ENCODE measurements at regions not wholly inside any gene's neighbourhood (a gene's known extent, or its start where the extent isn't known, plus 50 kb on each side); places are given as distances from the start of the nearest gene placed in this dataset.
"Not testable (repeated sequence)": the region's sequence is repeated elsewhere in the genome, so short reads cannot be mapped to it uniquely, and the experiment has no call there.

GRCh38 chr12:47493801-47494200 lies 212.0 kb downstream of the RPAP3 start:
- no peak for DNase-seq (ENCODE audit: low read depth in 4 of 4, low spot score in 3 of 4)

GRCh38 chr12:47491516-47492305 lies 214.1 kb downstream of the RPAP3 start:
- DNase-seq (ENCODE audit: low read depth in 4 of 4, low spot score in 3 of 4) = no peak

GRCh38 chr12:47488888-47489287 lies 216.9 kb downstream of the RPAP3 start:
- no peak for DNase-seq (ENCODE audit: low read depth in 4 of 4, low spot score in 3 of 4)

- no peak for DNase-seq (ENCODE audit: low read depth in 4 of 4, low spot score in 3 of 4)
Observed at GRCh38 chr12:47481041-47481440, 224.8 kb downstream of the RPAP3 start.

- no peak for DNase-seq (ENCODE audit: low read depth in 4 of 4, low spot score in 3 of 4)
Observed at GRCh38 chr12:47478426-47478825, 227.4 kb downstream of the RPAP3 start.

GRCh38 chr12:47473091-47473490 lies 232.7 kb downstream of the RPAP3 start:
- no peak for DNase-seq (ENCODE audit: low read depth in 4 of 4, low spot score in 3 of 4)

GRCh38 chr12:47470349-47470748 lies 235.5 kb downstream of the RPAP3 start:
- DNase-seq (ENCODE audit: low read depth in 4 of 4, low spot score in 3 of 4) = not testable (repeated sequence)

- DNase-seq (ENCODE audit: low read depth in 4 of 4, low spot score in 3 of 4) = not testable (repeated sequence)
Observed at GRCh38 chr12:47463918-47464317, 241.9 kb downstream of the RPAP3 start.

- no peak for DNase-seq (ENCODE audit: low read depth in 4 of 4, low spot score in 3 of 4)
Observed at GRCh38 chr12:47458279-47458678, 247.6 kb downstream of the RPAP3 start.

- DNase-seq (ENCODE audit: low read depth in 4 of 4, low spot score in 3 of 4) = no peak
Observed at GRCh38 chr12:47449797-47450196, 256.0 kb downstream of the RPAP3 start.

- no peak for DNase-seq (ENCODE audit: low read depth in 4 of 4, low spot score in 3 of 4)
Observed at GRCh38 chr12:47442310-47442709, 263.5 kb downstream of the RPAP3 start.

- DNase-seq (ENCODE audit: low read depth in 4 of 4, low spot score in 3 of 4) = no peak
Observed at GRCh38 chr12:47441490-47441889, 264.3 kb downstream of the RPAP3 start.

GRCh38 chr12:47438175-47438574 lies 267.7 kb downstream of the RPAP3 start:
- no peak for DNase-seq (ENCODE audit: low read depth in 4 of 4, low spot score in 3 of 4)

- DNase-seq (ENCODE audit: low read depth in 4 of 4, low spot score in 3 of 4) = no peak
Observed at GRCh38 chr12:47437570-47437969, 268.3 kb downstream of the RPAP3 start.

GRCh38 chr12:47433876-47434275 lies 272.0 kb downstream of the RPAP3 start:
- no peak for DNase-seq (ENCODE audit: low read depth in 4 of 4, low spot score in 3 of 4)

GRCh38 chr12:47426678-47427309 lies 279.0 kb downstream of the RPAP3 start:
- not testable (repeated sequence) for DNase-seq (ENCODE audit: low read depth in 4 of 4, low spot score in 3 of 4)

GRCh38 chr12:47422611-47423010 lies 283.2 kb downstream of the RPAP3 start:
- DNase-seq (ENCODE audit: low read depth in 4 of 4, low spot score in 3 of 4) = no peak

- DNase-seq (ENCODE audit: low read depth in 4 of 4, low spot score in 3 of 4) = no peak
Observed at GRCh38 chr12:47419497-47419896, 286.3 kb downstream of the RPAP3 start.

- DNase-seq (ENCODE audit: low read depth in 4 of 4, low spot score in 3 of 4) = no peak
Observed at GRCh38 chr12:47417955-47418354, 287.9 kb downstream of the RPAP3 start.

GRCh38 chr12:47417121-47417520 lies 288.7 kb downstream of the RPAP3 start:
- no peak for DNase-seq (ENCODE audit: low read depth in 4 of 4, low spot score in 3 of 4)

GRCh38 chr12:47415054-47415453 lies 290.8 kb downstream of the RPAP3 start:
- no peak for DNase-seq (ENCODE audit: low read depth in 4 of 4, low spot score in 3 of 4)

- no peak for DNase-seq (ENCODE audit: low read depth in 4 of 4, low spot score in 3 of 4)
Observed at GRCh38 chr12:47414511-47414910, 291.3 kb downstream of the RPAP3 start.
